ENCODE measurements at regions not wholly inside any gene's neighbourhood (a gene's known extent, or its start where the extent isn't known, plus 50 kb on each side); places are given as distances from the start of the nearest gene placed in this dataset.
A peak's percentile ranks its signal among the peaks of the same experiment; 100 is the strongest.

GRCh38 chr3:81237181-81237580, 524.3 kb downstream of the GBE1 start:
- TF ChIP-seq, protein P1, sequence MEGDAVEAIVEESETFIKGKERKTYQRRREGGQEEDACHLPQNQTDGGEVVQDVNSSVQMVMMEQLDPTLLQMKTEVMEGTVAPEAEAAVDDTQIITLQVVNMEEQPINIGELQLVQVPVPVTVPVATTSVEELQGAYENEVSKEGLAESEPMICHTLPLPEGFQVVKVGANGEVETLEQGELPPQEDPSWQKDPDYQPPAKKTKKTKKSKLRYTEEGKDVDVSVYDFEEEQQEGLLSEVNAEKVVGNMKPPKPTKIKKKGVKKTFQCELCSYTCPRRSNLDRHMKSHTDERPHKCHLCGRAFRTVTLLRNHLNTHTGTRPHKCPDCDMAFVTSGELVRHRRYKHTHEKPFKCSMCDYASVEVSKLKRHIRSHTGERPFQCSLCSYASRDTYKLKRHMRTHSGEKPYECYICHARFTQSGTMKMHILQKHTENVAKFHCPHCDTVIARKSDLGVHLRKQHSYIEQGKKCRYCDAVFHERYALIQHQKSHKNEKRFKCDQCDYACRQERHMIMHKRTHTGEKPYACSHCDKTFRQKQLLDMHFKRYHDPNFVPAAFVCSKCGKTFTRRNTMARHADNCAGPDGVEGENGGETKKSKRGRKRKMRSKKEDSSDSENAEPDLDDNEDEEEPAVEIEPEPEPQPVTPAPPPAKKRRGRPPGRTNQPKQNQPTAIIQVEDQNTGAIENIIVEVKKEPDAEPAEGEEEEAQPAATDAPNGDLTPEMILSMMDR (conservative IDR thresholded peaks at IDR 0.05), result peak; percentile 30
- TF ChIP-seq ZFX (IDR thresholded peaks at IDR 0.05), result no peak
